Smooth muscle cell (in vitro differentiated cells): ENCODE measurements at regions not wholly inside any gene's neighbourhood (a gene's known extent, or its start where the extent isn't known, plus 50 kb on each side); places are given as distances from the start of the nearest gene placed in this dataset.

ENCODE experiments used
- DNase-seq: peaks from one replicate; lab custom pipeline; 2025; ENCODE audit not compliant: unreplicated experiment; lab: John Stamatoyannopoulos, UW
- H2AFZ ChIP-seq: fragments of 200-600 bp; sonication (generic); 2 replicates; pipeline ENCODE4 v1.6.0; 2016; ENCODE audit warnings: antibody characterized with exemption, low read depth, mild to moderate bottlenecking
- H3F3A ChIP-seq: fragments of 200-600 bp; sonication (generic); 2 replicates; pipeline ENCODE4 v1.6.0; 2017; ENCODE audit warnings: antibody characterized with exemption, low read depth
- H3K27ac ChIP-seq: fragments of 200-600 bp; sonication (generic); 2 replicates; pipeline ENCODE4 v1.5.1; 2016; ENCODE audit warnings: low read depth, mild to moderate bottlenecking
- H3K27me3 ChIP-seq: fragments of 200-600 bp; sonication (generic); 2 replicates; pipeline ENCODE4 v1.6.1; 2016; ENCODE audit warnings: low read depth, mild to moderate bottlenecking
- H3K36me3 ChIP-seq: fragments of 200-600 bp; sonication (generic); 2 replicates; pipeline ENCODE4 v1.5.1; 2016; ENCODE audit warnings: low read depth
- H3K4me1 ChIP-seq: fragments of 200-600 bp; sonication (generic); 2 replicates; pipeline ENCODE4 v1.5.1; 2016; ENCODE audit warnings: low read depth
- H3K4me2 ChIP-seq: fragments of 200-600 bp; sonication (generic); 2 replicates; pipeline ENCODE4 v1.6.0; 2016; ENCODE audit warnings: mild to moderate bottlenecking
- H3K4me3 ChIP-seq: fragments of 200-600 bp; sonication (generic); 2 replicates; pipeline ENCODE4 v1.5.1; 2016; ENCODE audit warnings: mild to moderate bottlenecking
- H3K79me2 ChIP-seq: fragments of 200-600 bp; sonication (generic); 2 replicates; pipeline ENCODE4 v1.6.0; 2016; ENCODE audit warnings: low read depth, mild to moderate bottlenecking
- H3K9ac ChIP-seq: fragments of 200-600 bp; sonication (generic); 2 replicates; pipeline ENCODE4 v1.6.0; 2016; ENCODE audit warnings: low read depth
- H3K9me3 ChIP-seq: fragments of 200-600 bp; sonication (generic); replicated peaks from 2 replicates; pipeline ENCODE4 v1.5.1; 2016; ENCODE audit warnings: low read depth
- H4K20me1 ChIP-seq: fragments of 200-600 bp; sonication (generic); 2 replicates; pipeline ENCODE4 v1.6.0; 2016; ENCODE audit warnings: low read depth
- WGBS: methylation state at CpG from one replicate; pipeline ENCODE4 v1.1.7; 2016; ENCODE audit warnings: low lambda C conversion rate; 5-methylcytosine and 5-hydroxymethylcytosine counted together
- TF ChIP-seq, protein P1 (sequence below): fragments of 200-600 bp; sonication (generic); IDR thresholded peaks from 2 replicates; pipeline ENCODE4 v1.5.1; 2017; ENCODE audit warnings: borderline replicate concordance, mild to moderate bottlenecking, antibody characterized with exemption; ENCODE audit not compliant: insufficient read depth, poor library complexity, severe bottlenecking

DNA sequence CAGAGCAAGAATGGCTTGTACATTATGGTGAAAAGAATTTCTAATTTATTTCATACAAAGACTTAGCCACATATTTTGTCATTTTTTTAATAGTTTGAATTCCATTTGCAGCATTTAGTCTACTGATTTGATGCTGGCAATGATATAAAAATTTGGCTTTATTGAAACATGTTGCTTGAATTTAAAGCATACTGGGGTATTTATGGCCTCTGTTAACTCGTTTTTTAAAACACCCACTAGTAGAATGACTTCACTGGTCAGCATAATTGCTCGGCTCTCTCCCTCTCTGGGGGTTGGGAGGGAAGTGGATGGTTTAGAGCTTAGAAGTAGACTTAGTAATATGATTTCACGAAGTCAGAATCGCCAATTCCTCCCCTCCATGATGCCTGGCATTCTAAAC, 354.9 kb upstream of the HTR2A start:
- Histone ChIP-seq H3K36me3 (no peaks in the 10 kb centered on the region), H3K79me2 (no peaks in the 10 kb centered on the region), H3K4me1 (no peaks in the 10 kb centered on the region), H3K27ac (no peak overlapping the region), H3K9me3 (no peaks in the 10 kb centered on the region), H3K27me3 (no peaks in the 10 kb centered on the region), H3K4me2 (no peak overlapping the region), H3F3A (no peaks in the 10 kb centered on the region), H4K20me1 (no peaks in the 10 kb centered on the region), H3K4me3 (no peak overlapping the region), H2AFZ (no peak overlapping the region), H3K9ac (no peak overlapping the region)
- TF ChIP-seq, protein P1, sequence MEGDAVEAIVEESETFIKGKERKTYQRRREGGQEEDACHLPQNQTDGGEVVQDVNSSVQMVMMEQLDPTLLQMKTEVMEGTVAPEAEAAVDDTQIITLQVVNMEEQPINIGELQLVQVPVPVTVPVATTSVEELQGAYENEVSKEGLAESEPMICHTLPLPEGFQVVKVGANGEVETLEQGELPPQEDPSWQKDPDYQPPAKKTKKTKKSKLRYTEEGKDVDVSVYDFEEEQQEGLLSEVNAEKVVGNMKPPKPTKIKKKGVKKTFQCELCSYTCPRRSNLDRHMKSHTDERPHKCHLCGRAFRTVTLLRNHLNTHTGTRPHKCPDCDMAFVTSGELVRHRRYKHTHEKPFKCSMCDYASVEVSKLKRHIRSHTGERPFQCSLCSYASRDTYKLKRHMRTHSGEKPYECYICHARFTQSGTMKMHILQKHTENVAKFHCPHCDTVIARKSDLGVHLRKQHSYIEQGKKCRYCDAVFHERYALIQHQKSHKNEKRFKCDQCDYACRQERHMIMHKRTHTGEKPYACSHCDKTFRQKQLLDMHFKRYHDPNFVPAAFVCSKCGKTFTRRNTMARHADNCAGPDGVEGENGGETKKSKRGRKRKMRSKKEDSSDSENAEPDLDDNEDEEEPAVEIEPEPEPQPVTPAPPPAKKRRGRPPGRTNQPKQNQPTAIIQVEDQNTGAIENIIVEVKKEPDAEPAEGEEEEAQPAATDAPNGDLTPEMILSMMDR: no peak
- 67% methylated on average over 4 of the region's 4 CpGs for WGBS
- no peak for DNase-seq

DNA sequence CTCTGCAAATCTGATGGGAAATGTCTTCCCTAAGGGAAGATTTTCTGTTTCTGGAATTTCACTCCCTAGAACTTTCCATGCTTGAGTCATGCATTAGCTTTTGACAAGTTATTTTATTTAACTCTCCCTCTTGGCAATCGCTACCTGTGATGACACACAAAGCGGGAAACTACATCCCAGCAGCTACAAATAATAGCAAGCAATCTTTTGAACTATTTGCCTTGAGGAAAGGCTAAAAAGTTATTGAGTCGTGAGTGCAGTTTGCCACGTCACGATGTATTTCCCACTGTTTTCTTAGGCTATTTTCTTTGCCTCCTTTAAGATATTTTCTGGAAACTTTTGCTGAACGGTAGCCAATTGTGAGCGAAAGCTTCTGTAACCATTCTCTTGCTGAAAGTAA, 353.3 kb upstream of the HTR2A start:
- Histone ChIP-seq H3F3A (no peaks in the 10 kb centered on the region), H3K4me3 (no peak overlapping the region), H3K9ac (no peak overlapping the region), H3K79me2 (no peaks in the 10 kb centered on the region), H4K20me1 (no peaks in the 10 kb centered on the region), H3K36me3 (no peaks in the 10 kb centered on the region), H3K9me3 (no peaks in the 10 kb centered on the region), H3K4me2 (no peak overlapping the region), H3K27me3 (no peaks in the 10 kb centered on the region), H3K27ac (no peak overlapping the region), H3K4me1 (no peaks in the 10 kb centered on the region), H2AFZ (no peak overlapping the region)
- DNase-seq: no peak
- 93% methylated on average over 7 of the region's 7 CpGs for WGBS
- TF ChIP-seq, protein P1: no peak

DNA sequence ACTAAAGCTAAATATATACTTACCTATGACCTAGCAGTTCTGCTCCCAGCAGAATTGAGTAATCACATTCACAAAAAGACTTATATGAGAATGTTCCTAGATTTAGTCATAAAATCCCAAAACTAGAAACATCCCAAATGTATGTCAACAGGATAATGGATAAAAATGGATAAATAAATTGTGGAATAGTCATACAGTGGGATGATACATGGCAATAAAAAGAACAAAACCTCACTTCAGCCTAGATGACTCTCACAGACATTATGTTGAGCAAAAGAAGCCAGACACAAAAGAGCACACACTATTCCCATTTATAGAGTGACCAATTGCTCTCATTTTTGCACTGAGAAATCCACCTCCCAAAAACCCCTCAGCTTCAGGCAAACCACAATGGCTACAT, 352.4 kb upstream of the HTR2A start:
- no peak overlapping the region for H3K9ac ChIP-seq
- H3K4me1 ChIP-seq: no peaks in the 10 kb centered on the region
- no peak overlapping the region for H3K4me3 ChIP-seq
- TF ChIP-seq, protein P1: no peak
- DNase-seq: no peak
- no peaks in the 10 kb centered on the region for H3K79me2 ChIP-seq
- H3F3A ChIP-seq: no peaks in the 10 kb centered on the region
- H3K27me3 ChIP-seq: no peaks in the 10 kb centered on the region
- H4K20me1 ChIP-seq: no peaks in the 10 kb centered on the region
- H3K27ac ChIP-seq: no peak overlapping the region
- H3K9me3 ChIP-seq: no peaks in the 10 kb centered on the region
- H2AFZ ChIP-seq: no peak overlapping the region
- H3K4me2 ChIP-seq: no peak overlapping the region
- H3K36me3 ChIP-seq: no peaks in the 10 kb centered on the region

DNA sequence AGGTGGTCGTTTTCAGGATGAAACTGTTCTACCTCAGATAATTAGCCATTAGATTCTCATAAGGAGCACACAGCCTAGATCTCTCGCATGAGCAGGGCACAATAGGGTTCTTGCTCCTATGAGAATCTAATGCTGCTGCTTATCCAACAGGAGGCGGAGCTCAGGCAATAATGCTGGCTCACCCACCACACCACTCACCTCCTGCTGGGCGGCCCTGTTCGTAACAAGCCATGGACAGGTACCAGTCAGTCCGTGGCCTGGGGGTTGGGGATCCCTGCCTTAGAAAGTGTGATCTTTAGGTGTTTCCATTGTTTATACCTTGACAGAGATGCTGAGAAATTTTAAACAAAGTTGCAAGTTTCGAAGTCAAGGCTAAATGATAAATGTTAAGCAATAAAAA, 344.6 kb upstream of the HTR2A start:
- Histone ChIP-seq H2AFZ (no peak overlapping the region), H3K27ac (no peak overlapping the region), H3K36me3 (no peaks in the 10 kb centered on the region), H3K27me3 (no peaks in the 10 kb centered on the region), H3K79me2 (no peaks in the 10 kb centered on the region), H3K9me3 (no peaks in the 10 kb centered on the region), H3K4me1 (no peaks in the 10 kb centered on the region), H3F3A (no peaks in the 10 kb centered on the region), H3K4me2 (no peak overlapping the region), H3K9ac (no peak overlapping the region), H4K20me1 (no peaks in the 10 kb centered on the region), H3K4me3 (no peak overlapping the region)
- 96% methylated on average over 7 of the region's 7 CpGs for WGBS
- no peak for DNase-seq
- TF ChIP-seq, protein P1: no peak
